HK-2 (cell line): ENCODE measurements at regions not wholly inside any gene's neighbourhood (a gene's known extent, or its start where the extent isn't known, plus 50 kb on each side); places are given as distances from the start of the nearest gene placed in this dataset.

Experiments used
- DNase-seq: peaks from one replicate; pipeline ENCODE4 v3.0.0-alpha.2; 2018; ENCODE audit not compliant: unreplicated experiment

GRCh38 chr5:145204743-145205142 lies 630.4 kb downstream of the PRELID2 start:
- DNase-seq, result no peak

- DNase-seq, result no peak
Observed at GRCh38 chr5:145203193-145203592, 631.9 kb downstream of the PRELID2 start.

- no peak for DNase-seq
Observed at GRCh38 chr5:145198525-145199260, 636.4 kb downstream of the PRELID2 start.

DNA sequence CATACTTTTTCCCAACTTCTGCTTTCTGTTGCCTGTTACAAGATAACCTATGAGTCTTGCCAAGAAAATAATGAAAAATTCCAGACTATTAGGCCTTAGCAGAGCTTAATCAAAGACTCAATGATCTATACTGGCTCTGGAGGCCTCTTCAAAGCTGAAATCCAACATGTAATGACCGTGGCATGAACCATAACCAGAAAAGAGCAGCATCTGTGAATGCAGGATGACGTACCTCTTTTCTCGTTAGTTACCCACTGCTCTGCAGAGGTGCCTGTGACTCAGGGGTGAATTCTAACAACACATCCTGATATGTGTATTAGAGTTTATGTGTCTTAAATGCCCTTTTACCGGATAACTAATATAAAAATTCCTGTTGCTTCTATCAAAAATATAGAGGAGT lies 645.4 kb downstream of the PRELID2 start:
- DNase-seq, result no peak

- DNase-seq, result no peak
Observed at GRCh38 chr5:145180371-145180770, 654.8 kb downstream of the PRELID2 start.

GRCh38 chr5:145178641-145179523 lies 656.3 kb downstream of the PRELID2 start:
- DNase-seq, result no peak

DNA sequence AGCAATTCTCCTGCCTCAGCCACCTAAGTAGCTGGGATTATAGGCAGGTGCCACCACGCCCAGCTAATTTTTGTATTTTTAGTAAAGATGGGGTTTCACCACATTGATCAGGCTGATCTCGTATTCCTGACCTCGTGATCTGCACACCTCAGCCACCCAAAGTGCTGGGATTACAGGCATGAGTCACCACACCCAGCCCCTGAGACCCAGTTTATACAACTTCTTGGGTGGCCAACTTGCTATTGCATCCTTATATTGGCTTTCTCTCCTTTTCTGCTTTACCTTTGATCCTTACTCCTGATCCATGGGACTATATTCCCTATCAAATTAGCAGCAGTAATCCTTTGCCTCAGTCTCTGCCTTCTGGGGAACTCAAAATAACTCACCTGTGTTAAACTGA lies 659.1 kb downstream of the PRELID2 start:
- no peak for DNase-seq

- no peak for DNase-seq
Observed at GRCh38 chr5:145166110-145166509, 669.0 kb downstream of the PRELID2 start.

DNA sequence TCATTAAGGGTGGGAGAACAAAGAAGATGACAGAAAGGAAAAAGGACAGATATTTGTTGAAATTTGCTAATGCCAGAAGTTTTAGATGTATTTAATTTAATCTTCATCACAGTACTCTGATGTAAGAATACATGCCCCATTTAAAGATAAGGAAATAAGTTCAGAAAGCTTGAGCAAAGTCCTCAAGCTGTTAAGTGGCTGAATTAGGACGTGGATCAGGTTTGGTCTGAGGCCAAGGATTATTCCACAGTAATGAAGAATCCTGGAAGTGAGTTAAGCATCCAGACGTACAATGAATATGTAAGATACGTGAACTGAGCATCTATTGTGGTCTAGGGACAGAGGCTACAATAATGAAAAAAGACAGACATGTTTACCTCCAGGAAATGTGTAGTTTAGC lies 671.3 kb downstream of the PRELID2 start:
- no peak for DNase-seq

- DNase-seq, result no peak
Observed at GRCh38 chr5:145162626-145163025, 672.5 kb downstream of the PRELID2 start.

DNA sequence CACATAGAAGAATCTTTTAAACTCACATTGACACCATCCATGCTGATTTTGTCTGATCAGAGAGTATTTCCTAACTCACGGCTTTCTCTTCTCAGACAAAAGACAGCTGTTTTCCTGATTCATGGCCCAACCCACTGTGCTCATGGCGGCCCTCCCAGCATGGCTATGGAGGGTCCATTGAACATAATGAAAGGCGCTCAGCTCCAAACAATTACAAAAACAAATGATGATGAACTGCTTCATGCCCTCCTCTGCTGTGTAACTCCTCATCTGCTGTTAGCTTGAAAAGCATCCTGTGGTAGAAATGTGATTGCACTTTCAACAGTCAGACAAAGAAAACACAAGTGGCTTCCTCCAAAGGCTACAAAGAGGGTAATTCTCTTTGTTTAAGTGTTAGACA lies 673.8 kb downstream of the PRELID2 start:
- DNase-seq, result no peak

GRCh38 chr5:145160679-145161078 lies 674.5 kb downstream of the PRELID2 start:
- DNase-seq, result no peak

DNA sequence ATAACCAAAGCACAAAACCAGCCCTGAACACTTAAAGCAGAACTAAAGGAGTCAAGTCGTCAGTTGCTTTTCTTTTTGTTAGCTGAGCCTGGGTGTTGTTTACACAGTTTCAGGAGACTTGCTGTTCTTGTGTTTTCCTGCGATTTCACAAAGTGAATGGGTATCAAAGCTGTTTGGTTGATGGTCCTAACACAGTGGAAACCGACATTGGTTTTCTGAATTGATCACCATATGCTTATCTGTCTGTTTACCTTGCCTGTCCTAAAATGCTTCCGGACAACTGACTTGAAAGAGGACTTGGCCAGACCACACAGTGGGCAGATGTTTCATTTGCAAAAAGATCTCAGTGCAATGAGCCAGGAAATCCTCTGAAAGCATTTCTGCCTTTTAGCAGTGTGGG lies 676.4 kb downstream of the PRELID2 start:
- DNase-seq, result no peak

GRCh38 chr5:145157841-145158240 lies 677.3 kb downstream of the PRELID2 start:
- no peak for DNase-seq

DNA sequence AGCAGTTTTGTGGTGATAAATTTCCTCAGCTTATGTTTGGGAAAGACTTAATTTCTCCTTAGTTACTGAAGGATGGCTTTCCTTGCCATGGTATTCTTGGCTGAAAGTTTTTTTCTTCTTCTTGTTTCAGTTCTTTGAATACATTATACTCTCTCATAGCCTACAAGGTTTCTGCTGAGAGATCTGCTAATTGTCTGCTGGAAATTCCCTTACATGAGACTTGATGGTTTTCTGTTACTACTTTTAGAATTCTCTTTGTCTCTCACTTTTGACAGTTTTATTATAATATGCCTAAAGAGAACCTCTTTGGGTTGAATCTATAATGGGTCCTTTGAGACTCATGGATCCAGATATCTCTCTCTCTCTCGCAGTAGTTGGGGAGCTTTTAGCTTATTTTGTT lies 693.6 kb downstream of the PRELID2 start:
- no peak for DNase-seq

DNA sequence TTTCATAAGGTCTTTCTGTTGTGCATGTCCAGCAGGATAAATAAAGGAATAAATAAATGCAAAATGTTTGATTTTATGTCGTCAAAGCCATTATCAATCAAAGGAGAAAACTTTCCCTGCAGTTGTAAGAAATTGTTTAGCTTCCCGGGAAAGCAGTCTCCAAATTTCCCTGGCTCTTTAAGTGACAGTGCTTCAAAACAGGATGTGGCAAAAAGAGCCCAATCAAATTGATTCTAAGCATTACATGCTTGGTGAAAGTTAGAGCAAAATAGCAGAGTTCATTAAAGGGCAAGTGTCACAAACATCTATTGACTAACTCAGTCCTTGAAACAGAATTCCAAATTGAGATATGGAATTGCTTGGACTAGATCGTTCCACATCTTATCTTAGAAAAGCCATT lies 704.1 kb downstream of the PRELID2 start:
- DNase-seq, result no peak

DNA sequence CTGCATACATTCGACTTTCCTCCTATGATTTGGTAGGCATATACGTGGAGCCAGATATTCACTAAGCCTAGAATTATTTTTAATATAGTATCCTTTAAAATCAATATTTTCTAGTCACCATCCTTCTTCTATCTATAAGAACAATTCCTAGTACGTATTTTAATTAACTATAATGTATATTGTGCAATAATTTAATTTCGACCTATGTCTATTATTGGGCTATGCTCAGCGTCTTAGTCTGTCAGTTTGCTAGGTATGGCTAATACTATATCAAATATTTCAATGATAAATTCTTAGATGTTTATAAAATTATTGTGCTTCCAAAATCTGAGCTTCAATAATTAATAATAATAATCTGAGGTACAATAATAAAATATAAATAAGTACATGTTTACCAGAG lies 705.3 kb downstream of the PRELID2 start:
- DNase-seq, result no peak

DNA sequence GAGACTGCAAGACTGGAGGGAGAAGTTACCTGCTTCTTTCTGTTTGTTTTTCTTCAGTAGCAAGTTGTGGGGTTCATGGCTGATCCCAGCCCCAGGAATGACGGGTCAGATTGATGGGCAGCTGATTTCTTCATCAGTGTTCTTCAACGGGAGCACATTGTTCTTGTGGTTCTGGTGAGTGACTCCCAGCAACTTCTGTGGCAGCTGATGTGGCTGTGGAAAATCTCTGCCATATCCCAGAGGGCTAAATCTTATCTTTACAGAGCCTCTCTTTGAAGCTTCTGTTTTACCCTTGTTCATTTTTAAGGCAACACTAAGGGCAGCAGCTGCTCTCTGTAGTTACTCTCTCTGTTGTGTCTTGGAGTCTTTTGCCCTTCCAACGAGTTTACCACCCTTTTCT lies 710.3 kb downstream of the PRELID2 start:
- no peak for DNase-seq

DNA sequence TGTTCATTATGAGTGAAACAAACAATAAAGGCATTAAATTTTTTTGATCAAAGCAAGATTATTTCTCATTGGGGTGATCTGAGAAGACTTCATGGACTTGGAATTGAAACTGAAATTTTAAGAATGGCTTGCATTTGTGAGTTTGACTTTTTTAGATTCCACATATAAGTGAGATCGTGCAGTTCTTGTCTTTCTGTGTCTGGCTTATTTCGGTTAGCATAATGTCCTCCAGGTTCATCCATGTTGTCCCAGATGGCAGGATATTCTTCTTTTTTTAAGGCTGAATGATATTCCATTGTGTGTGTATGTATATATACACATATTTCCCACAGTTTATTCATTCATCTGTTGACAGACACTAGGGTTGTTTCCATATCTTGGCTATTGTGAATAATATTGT lies 716.5 kb downstream of the PRELID2 start:
- no peak for DNase-seq

GRCh38 chr5:145118127-145118526 lies 717.0 kb downstream of the PRELID2 start:
- no peak for DNase-seq

DNA sequence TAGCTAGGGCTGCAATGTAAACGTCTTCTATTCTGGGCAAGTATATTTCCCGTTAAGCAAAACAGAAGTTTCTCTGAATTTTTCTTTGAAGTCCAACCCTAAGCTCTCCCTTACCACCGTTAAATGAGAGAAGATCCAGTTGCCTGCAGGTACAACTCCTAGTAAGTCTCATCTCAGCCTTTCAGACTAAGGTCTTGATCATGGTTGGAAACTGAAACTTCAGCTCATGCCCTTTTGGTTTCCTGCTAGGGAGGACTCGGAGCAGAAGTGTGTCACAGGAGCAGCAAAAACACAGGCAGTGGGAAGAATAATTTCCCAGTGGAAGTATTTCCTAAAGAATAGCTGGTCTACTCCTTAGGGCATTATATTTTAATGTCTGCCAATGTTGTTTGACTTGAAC lies 717.9 kb downstream of the PRELID2 start:
- DNase-seq, result no peak

- DNase-seq, result no peak
Observed at GRCh38 chr5:145111420-145111819, 723.7 kb downstream of the PRELID2 start.

- no peak for DNase-seq
Observed at GRCh38 chr5:145110834-145111233, 724.3 kb downstream of the PRELID2 start.
